GM12872 (cell line): ENCODE measurements at regions not wholly inside any gene's neighbourhood (a gene's known extent, or its start where the extent isn't known, plus 50 kb on each side); places are given as distances from the start of the nearest gene placed in this dataset.

Source experiments
- TF ChIP-seq, protein P1 (sequence below): IDR thresholded peaks from 3 replicates; pipeline ENCODE4 v1.5.1; 2011; ENCODE audit warnings: low read depth, mild to moderate bottlenecking, low read length, moderate library complexity; ENCODE audit not compliant: insufficient read depth

DNA sequence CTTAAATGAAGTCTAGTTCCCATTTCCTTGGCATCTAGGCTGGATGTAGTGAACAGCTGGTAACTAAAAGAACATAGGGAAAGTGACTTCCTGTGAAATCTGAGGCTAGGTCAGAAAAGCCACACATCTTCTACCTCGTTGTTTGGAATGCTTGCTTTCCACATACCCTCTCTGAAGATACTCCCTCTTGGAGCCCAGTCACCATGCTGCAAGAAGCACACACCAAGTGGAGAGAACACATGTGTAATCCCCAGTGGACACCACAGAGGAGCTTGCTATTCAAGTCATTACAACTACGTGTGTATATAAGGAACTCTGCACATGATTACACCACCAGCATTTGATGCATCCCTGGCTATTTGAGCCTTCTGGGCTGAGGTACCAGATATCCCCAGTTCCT lies 125.9 kb downstream of the RGS21 start:
- TF ChIP-seq, protein P1, sequence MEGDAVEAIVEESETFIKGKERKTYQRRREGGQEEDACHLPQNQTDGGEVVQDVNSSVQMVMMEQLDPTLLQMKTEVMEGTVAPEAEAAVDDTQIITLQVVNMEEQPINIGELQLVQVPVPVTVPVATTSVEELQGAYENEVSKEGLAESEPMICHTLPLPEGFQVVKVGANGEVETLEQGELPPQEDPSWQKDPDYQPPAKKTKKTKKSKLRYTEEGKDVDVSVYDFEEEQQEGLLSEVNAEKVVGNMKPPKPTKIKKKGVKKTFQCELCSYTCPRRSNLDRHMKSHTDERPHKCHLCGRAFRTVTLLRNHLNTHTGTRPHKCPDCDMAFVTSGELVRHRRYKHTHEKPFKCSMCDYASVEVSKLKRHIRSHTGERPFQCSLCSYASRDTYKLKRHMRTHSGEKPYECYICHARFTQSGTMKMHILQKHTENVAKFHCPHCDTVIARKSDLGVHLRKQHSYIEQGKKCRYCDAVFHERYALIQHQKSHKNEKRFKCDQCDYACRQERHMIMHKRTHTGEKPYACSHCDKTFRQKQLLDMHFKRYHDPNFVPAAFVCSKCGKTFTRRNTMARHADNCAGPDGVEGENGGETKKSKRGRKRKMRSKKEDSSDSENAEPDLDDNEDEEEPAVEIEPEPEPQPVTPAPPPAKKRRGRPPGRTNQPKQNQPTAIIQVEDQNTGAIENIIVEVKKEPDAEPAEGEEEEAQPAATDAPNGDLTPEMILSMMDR, result no peak

DNA sequence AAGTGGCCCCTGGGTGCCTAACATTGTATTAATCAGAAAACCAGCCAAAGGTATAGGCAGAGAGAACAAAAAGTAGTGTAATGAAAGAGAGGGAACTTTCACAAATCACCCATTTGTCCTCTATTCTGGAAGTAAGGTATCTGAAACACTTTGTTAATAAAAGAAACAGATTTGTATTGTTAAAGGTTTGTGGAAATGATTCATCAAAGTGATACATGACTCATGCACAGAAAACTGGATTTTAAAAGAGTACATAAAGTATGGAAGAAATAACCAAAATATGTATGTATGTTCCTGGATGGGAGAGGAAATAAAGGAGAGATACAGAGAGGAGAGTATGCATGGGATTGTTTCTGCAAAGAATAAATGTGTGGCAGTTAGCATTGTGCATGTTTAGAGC lies 126.8 kb downstream of the RGS21 start:
- TF ChIP-seq, protein P1, result no peak

DNA sequence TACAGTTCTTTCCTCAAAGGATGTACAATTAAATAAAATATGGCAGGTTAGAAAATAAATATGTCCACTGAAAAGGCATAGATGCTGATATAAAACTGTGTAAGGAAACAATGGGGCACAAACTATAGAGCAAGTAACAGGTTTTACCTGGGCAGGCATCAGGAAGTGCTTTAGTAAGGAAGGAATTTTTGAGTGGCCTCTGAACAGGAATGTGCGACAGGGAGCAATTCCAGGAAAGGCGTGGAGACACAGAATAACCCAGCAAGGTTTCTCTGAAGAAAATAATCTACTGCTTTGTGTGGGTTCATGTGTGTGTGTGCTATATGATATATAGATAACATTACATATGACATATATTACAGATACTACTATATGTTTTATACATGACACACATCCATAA lies 128.4 kb downstream of the RGS21 start:
- TF ChIP-seq, protein P1, result no peak

DNA sequence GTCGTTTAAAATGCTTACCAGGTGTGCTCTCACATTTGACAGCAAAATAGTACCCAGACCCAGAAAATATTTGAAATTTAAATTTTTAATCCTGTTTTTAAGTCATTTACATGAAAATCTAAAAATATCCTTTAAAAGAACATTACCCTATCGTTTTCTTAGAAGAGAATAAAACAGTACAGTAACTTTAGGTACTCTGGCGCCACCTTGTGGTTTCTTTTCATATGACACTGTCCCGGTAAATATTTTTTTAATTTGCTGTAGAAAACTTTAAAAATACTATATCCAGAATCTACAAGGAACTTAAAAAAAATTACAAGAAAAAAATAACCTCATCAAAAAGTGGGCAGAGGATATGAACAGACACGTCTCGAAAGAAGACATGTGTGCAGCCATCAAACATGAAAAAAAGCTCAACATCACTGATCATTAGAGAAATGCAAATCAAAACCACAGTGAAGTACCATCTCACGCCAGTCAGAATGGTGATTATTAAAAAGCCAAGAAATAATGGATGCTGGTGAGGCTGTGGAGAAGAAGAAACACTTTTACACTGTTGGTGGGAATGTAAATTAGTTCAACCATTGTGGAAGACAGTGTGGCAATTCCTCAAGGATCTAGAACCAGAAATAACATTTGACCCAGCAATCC lies 129.2 kb downstream of the RGS21 start:
- TF ChIP-seq, protein P1, result peak; percentile 46; the same call in 2 of the 3 replicates

DNA sequence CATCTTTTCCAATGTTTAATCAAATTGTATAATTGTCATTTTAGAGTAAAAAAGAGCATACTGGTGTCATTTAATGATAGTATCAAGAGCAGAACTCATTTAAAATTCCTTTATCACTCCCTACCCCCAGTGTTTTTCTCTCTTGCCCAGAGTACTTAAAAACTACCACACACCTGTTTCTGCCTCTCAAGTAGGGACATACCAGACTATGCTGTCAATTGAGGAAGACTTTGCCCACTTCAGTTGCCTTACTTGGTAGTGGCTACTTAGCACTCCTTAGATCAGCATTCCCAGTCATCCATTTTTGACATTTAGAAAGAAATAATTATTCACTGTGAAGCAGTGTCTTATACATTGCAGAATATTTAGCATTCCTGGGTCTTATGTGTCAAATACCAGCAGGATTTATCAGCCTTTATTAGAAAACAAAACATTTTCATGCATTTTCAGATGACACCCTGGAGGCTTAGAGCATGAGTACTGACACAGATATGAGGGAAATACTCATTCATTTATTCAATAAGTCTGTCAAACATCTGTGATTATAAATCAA lies 127.5 kb upstream of the RGS1 start:
- TF ChIP-seq, protein P1, result no peak

DNA sequence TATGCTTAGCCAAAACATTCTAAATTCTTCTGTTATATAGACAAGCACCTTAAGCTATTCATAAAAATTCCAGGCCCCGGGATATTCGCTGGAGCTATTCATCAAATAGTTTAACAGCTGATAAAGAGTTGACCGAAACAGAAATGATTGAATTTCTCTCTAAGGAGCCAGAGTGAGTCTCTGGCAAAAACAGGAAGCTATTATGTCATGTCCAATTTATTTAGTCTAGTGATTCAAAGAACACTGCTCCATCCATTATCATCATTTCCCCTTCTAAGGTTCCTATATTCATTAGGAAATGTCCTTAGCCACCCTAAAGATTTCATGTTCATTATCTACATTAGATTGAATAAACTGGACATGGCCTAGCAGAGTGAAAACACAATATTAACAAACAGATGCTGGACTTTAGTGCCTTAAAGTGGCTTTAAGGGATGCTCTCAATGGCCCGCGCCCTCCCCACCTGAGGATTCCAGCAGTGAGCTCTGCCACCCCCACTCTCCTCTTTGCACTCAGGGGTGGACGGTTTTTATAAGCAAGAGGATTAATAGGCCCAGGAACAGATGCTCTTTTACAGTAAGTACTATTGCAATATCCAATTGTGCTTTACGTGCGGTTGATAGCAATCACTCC lies 122.1 kb upstream of the RGS1 start:
- TF ChIP-seq, protein P1, result no peak

DNA sequence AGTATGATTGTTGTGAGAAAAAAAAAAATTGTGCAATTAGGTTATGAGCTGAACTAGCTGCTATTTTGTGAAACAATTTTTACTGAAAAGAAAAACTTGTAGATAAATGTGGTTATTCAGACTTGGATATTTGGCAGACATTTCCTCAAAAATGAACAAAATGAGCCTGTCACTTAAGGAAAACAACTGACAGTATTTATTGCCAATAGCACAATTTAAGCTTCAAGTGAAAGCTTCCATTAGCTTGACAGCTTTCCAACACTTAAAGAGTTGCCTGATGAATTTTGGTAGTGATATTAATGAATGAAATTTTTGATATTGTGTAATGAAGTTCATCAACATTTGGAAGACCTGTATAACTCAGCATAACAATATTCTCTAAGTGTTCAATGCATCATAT lies 116.1 kb upstream of the RGS1 start:
- TF ChIP-seq, protein P1, result no peak
